ENCODE measurements at regions not wholly inside any gene's neighbourhood (a gene's known extent, or its start where the extent isn't known, plus 50 kb on each side); places are given as distances from the start of the nearest gene placed in this dataset.

DNA sequence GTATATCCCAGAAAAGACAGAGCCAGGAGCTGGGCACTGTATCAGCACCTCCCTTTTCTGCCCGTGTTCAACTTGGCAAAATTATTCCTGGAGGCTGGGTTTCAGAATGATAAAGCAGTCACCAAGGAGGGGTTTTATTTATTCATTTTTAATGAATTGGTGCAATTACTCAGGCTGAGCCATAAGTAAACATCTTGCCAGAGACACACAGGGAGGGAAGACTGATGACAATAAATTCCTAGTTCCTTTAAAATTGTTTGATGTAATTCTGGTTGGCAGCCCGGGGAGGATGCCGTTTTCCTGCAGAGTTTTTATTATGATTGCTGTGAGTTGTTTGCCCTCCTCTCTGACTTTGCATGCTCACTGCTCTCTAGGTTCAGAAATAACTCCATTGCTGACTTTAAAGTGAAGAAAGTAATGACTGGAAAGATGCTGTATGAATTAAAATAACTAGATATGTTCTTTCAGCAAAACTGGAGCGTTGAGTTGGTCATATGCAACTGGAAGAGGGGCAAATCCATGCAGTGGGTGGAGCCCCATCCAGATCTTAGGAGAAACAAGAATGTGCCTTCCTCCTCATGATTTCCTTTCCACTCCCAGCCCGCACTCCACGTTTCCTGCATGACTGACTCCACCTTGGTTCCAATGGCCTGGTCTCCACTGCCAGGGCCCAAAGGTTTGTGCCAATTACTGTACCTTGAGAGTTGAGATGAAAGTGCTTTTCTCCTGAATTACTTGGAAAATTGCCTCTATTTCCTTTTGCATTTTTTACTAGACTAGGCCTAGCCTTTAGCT, 182.1 kb downstream of the RFC3 start:
- H3K4me1 ChIP-seq, result peaks cover 0 to 9% (median 0%) of the 10 kb centered on the region in 3 donors
- 20 to 36% methylated on average over 6 of the region's 6 CpGs for WGBS, 2 donors
- intact Hi-C loops (cut with DNase I), result no loop called here
- no peaks in the 10 kb centered on the region for H3K9me3 ChIP-seq
- no peak overlapping the region for H3K4me3 ChIP-seq
- no peaks in the 10 kb centered on the region for H3K36me3 ChIP-seq
- H3K27me3 ChIP-seq, result no peaks in the 10 kb centered on the region
- no peak for TF ChIP-seq POLR2A (IDR thresholded peaks at IDR 0.05)
- TF ChIP-seq, protein P1, sequence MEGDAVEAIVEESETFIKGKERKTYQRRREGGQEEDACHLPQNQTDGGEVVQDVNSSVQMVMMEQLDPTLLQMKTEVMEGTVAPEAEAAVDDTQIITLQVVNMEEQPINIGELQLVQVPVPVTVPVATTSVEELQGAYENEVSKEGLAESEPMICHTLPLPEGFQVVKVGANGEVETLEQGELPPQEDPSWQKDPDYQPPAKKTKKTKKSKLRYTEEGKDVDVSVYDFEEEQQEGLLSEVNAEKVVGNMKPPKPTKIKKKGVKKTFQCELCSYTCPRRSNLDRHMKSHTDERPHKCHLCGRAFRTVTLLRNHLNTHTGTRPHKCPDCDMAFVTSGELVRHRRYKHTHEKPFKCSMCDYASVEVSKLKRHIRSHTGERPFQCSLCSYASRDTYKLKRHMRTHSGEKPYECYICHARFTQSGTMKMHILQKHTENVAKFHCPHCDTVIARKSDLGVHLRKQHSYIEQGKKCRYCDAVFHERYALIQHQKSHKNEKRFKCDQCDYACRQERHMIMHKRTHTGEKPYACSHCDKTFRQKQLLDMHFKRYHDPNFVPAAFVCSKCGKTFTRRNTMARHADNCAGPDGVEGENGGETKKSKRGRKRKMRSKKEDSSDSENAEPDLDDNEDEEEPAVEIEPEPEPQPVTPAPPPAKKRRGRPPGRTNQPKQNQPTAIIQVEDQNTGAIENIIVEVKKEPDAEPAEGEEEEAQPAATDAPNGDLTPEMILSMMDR (IDR thresholded peaks at IDR 0.05), result no peak
- no peak for DNase-seq
- no peak overlapping the region for H3K27ac ChIP-seq

DNA sequence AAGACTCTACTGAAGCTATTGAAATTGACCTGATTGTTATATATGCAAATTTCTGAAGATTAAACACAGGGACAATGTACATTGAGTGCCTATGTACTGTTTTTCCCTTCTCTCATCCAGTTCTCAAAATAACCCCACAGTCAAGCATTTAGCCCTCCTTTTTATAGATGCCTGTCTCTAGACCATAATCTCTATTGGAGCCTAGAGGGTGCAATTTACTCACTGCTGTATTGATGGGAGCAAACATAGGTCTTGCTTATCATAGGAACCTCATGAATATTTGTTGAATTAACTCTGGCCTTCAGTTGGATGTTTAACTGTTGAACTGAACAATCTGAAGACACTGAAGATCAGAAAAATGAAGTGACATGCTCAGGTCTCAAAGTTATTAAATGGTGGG, 183.0 kb downstream of the RFC3 start:
- TF ChIP-seq POLR2A (IDR thresholded peaks at IDR 0.05), result no peak
- TF ChIP-seq, protein P1 (IDR thresholded peaks at IDR 0.05), result no peak
- DNase-seq, result no peak
- intact Hi-C loops (cut with DNase I), result no loop called here

DNA sequence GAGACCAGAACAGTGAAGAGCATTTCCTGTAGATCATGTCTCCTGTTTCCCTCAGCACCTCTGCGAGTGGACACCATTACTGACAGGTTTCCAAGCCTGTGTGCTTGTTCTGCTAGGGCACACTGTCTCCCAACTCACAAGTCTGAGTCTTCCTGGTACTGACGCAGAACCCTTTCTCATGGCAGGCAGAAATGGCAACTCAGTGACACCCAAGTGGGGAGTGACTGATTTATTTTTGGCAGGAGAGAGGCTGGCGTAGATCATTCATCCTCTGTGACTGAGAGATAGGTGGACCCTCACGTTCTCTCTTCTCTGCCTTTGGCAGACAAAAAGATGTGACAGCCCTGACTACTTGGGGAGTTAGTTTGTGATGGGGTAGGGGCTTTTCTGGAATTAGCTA, 183.4 kb downstream of the RFC3 start:
- no peaks in the 10 kb centered on the region for H3K9me3 ChIP-seq
- 58 to 86% methylated on average over 2 to 4 of the region's 4 CpGs for WGBS, 2 donors
- intact Hi-C loops (cut with DNase I), result no loop called here
- no peak for DNase-seq
- no peak for TF ChIP-seq POLR2A (IDR thresholded peaks at IDR 0.05)
- TF ChIP-seq, protein P1 (IDR thresholded peaks at IDR 0.05), result no peak
- no peaks in the 10 kb centered on the region for H3K36me3 ChIP-seq
- H3K27ac ChIP-seq, result no peak overlapping the region
- H3K4me1 ChIP-seq, result peaks cover 0 to 9% (median 0%) of the 10 kb centered on the region in 3 donors
- no peaks in the 10 kb centered on the region for H3K27me3 ChIP-seq
- no peak overlapping the region for H3K4me3 ChIP-seq

More for the DNA sequence above, 183.0 kb downstream of the RFC3 start:
- H3K27ac ChIP-seq, result no peak overlapping the region
- H3K27me3 ChIP-seq, result no peaks in the 10 kb centered on the region
- no peaks in the 10 kb centered on the region for H3K9me3 ChIP-seq
- H3K36me3 ChIP-seq, result no peaks in the 10 kb centered on the region
- peaks cover 0 to 9% (median 0%) of the 10 kb centered on the region in 3 donors for H3K4me1 ChIP-seq
- no peak overlapping the region for H3K4me3 ChIP-seq

DNA sequence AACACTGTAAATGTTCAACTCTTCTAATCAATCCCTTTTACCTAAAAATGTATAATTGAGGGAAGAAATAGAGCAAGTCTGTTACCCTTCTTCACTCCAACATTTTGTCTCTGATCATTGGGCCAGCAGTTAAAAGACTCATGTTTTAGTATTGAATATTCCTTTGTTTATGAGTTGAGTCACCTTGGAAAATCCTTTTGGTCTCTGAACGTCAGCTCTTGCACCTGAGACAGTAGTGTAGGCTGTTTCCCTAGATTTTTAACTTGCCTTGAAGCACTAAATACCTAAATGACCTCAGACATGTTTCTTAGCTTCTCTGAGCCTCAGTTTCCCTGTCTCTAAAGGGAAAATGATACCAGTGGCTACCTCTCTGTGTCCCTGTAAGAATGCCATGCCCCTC, 184.2 kb downstream of the RFC3 start:
- no peaks in the 10 kb centered on the region for H3K27me3 ChIP-seq
- no peak overlapping the region for H3K27ac ChIP-seq
- H3K4me3 ChIP-seq, result no peak overlapping the region
- no peaks in the 10 kb centered on the region for H3K36me3 ChIP-seq
- intact Hi-C loops (cut with DNase I), result no loop called here
- WGBS, 2 donors, result 52 to 56% methylated on average over 1 of the region's 1 CpG
- H3K4me1 ChIP-seq, result peaks cover 0 to 9% (median 0%) of the 10 kb centered on the region in 3 donors
- H3K9me3 ChIP-seq, result no peaks in the 10 kb centered on the region
- no peak for DNase-seq
- TF ChIP-seq, protein P1 (IDR thresholded peaks at IDR 0.05), result no peak
- no peak for TF ChIP-seq POLR2A (IDR thresholded peaks at IDR 0.05)

DNA sequence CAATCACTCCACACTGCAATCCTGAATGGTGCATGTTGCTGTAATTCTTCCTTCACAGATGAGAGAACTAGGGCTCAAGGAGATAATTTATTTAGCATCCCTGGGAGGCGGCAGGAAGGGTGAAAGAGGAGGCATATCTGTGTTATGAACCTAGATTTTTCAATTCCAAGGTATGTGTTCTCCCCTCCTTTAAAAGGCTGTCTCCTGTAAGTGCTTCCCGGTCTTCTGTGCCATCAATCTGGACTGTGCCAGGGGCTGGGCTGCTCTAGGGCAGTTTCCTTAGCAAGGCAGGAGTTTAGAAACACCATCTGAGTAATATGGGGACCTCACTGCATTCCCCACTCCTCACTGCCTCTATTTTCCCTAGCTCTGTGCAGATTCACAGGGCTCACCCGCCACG, 185.0 kb downstream of the RFC3 start:
- no peak overlapping the region for H3K4me3 ChIP-seq
- intact Hi-C loops (cut with DNase I), result no loop called here
- H3K27me3 ChIP-seq, result no peaks in the 10 kb centered on the region
- no peak for DNase-seq
- H3K36me3 ChIP-seq, result no peaks in the 10 kb centered on the region
- H3K4me1 ChIP-seq, result peaks cover 0 to 9% (median 0%) of the 10 kb centered on the region in 3 donors
- WGBS, 2 donors, result 69 to 88% methylated on average over 2 to 4 of the region's 4 CpGs
- TF ChIP-seq POLR2A (IDR thresholded peaks at IDR 0.05), result no peak
- TF ChIP-seq, protein P1 (IDR thresholded peaks at IDR 0.05), result no peak
- no peak overlapping the region for H3K27ac ChIP-seq
- no peaks in the 10 kb centered on the region for H3K9me3 ChIP-seq

Measured in esophagus squamous epithelium (tissue), 5 donors.